ENCODE measurements at regions not wholly inside any gene's neighbourhood (a gene's known extent, or its start where the extent isn't known, plus 50 kb on each side); places are given as distances from the start of the nearest gene placed in this dataset.

GRCh38 chr20:23253524-23253923 is 97.1 kb upstream of the NXT1 start:
- no peak for TF ChIP-seq ZNF384 (IDR thresholded peaks at IDR 0.05; ENCODE audit: low read depth, low read length)
- TF ChIP-seq PATZ1 (CRISPR knock-in tag; IDR thresholded peaks at IDR 0.05; ENCODE audit: borderline replicate concordance) = no peak
- TF ChIP-seq STAT5B (CRISPR knock-in tag; IDR thresholded peaks at IDR 0.05) = no peak
- no peak for TF ChIP-seq MAFK (IDR thresholded peaks at IDR 0.05; ENCODE audit: low read length)
- no peak for TF ChIP-seq SMARCA5 (IDR thresholded peaks at IDR 0.05)
- TF ChIP-seq AFF1 (IDR thresholded peaks at IDR 0.05; ENCODE audit: low read depth in 1 of 2, partially characterized antibody in 2 of 2) = no peak
- no peak for TF ChIP-seq CBX1 (IDR thresholded peaks at IDR 0.05; ENCODE audit: low read depth)
- no peak for TF ChIP-seq ZNF280A (IDR thresholded peaks at IDR 0.05; ENCODE audit: low read depth, partially characterized antibody)
- TF ChIP-seq TFE3 (CRISPR knock-in tag; IDR thresholded peaks at IDR 0.05) = no peak
- no peak for TF ChIP-seq MYC (IDR thresholded peaks at IDR 0.05; ENCODE audit: low read depth, low read length)
- no peak for TF ChIP-seq MYC (CRISPR knock-in tag; IDR thresholded peaks at IDR 0.05; ENCODE audit: borderline replicate concordance, low read depth)
- no peak for TF ChIP-seq POLR2A (conservative IDR thresholded peaks at IDR 0.05)
- no peak for TF ChIP-seq OTX1 (CRISPR knock-in tag; IDR thresholded peaks at IDR 0.05)
- no peak for TF ChIP-seq CBX8 (IDR thresholded peaks at IDR 0.05; ENCODE audit: borderline replicate concordance, extremely low read depth, low read depth, low read length, poor library complexity, severe bottlenecking)
